ENCODE measurements at regions not wholly inside any gene's neighbourhood (a gene's known extent, or its start where the extent isn't known, plus 50 kb on each side); places are given as distances from the start of the nearest gene placed in this dataset.
"Not testable (repeated sequence)": the region's sequence is repeated elsewhere in the genome, so short reads cannot be mapped to it uniquely, and the experiment has no call there.

DNA sequence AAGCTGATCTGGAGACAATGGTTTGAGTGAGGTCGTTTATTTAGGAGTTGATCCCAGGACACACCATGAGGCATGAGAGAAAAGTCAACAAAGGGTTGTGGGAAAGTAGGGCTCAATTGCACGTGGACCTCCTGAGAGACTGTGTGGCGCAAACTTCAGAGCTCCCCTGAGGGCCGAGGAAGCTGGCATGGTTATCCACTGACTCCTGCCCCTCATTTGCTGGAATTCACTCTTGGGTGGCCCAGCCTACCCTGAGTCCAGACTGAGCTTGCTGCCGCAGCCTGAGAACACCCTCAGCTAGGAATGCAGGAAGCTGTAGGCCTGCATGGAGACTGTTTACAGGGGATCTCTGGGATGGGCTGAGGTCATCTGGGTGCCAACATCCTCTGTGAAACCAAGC, 301.0 kb downstream of the RWDD3 start:
- Histone ChIP-seq H3K79me2 (ENCODE audit: insufficient read depth) (no peaks in the 10 kb centered on the region), H3K36me3 (ENCODE audit: low read depth) (no peaks in the 10 kb centered on the region), H3K27me3 (replicated peaks; ENCODE audit: insufficient read depth) (no peaks in the 10 kb centered on the region), H3K4me2 (ENCODE audit: unreplicated experiment) (no peak overlapping the region), H3K4me3 (no peak overlapping the region), H2AFZ (no peak overlapping the region), H4K20me1 (ENCODE audit: insufficient read depth) (no peaks in the 10 kb centered on the region), H3K27ac (no peak overlapping the region), H3K4me1 (ENCODE audit: insufficient read depth) (no peaks in the 10 kb centered on the region), H3K9me3 (ENCODE audit: low read depth) (no peaks in the 10 kb centered on the region), H3K9me2 (ENCODE audit: insufficient read depth) (no peaks in the 10 kb centered on the region), H3F3A (ENCODE audit: insufficient read depth) (no peaks in the 10 kb centered on the region), H3K9ac (no peak overlapping the region)
- DNase-seq: no peak
- TF ChIP-seq EZH2 (IDR thresholded peaks at IDR 0.05; ENCODE audit: insufficient read depth, poor library complexity, severe bottlenecking) (no peak), EZH2phosphoT487 (IDR thresholded peaks at IDR 0.05; ENCODE audit: insufficient read depth, low read depth) (no peak)
- in situ Hi-C loops (cut with MboI): no loop called here
- WGBS, 2 experiments (ENCODE audit: low coverage in 1 of 2, low lambda C conversion rate in 2 of 2, missing lambda C conversion rate in 2 of 2): 18 to 20% methylated on average over 4 to 5 of the region's 5 CpGs

DNA sequence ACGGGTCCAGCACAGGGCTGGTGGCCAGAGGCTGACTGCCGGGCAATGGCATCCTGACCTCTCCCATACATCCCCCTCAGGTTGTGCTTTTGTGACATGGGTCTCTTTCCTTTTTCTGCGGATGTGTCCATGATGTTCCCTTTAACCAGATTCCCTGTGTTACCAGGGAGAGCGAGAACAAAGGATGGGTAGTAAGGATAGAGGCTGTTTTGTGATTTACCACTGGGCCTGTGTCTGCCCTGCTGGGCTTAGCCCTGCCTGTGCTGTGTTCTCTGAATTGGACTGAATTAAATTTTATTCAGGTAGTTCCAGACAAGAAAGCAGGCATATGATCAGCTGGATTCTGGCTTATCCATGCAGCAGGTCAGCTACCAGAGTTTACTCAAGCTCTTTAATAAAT, 301.6 kb downstream of the RWDD3 start:
- H3K27me3 ChIP-seq (replicated peaks; ENCODE audit: insufficient read depth): no peaks in the 10 kb centered on the region

GRCh38 chr1:95536501-95536900, 302.5 kb downstream of the RWDD3 start:
- 18 to 28% methylated on average over 5 of the region's 5 CpGs for WGBS, 2 experiments (ENCODE audit: low coverage in 1 of 2, low lambda C conversion rate in 2 of 2, missing lambda C conversion rate in 2 of 2)
- Histone ChIP-seq H3K36me3 (ENCODE audit: low read depth) (no peaks in the 10 kb centered on the region), H3F3A (ENCODE audit: insufficient read depth) (no peaks in the 10 kb centered on the region), H3K4me3 (no peak overlapping the region), H3K9ac (no peak overlapping the region), H3K4me1 (ENCODE audit: insufficient read depth) (no peaks in the 10 kb centered on the region), H3K9me2 (ENCODE audit: insufficient read depth) (no peaks in the 10 kb centered on the region), H3K9me3 (ENCODE audit: low read depth) (no peaks in the 10 kb centered on the region), H4K20me1 (ENCODE audit: insufficient read depth) (no peaks in the 10 kb centered on the region), H3K79me2 (ENCODE audit: insufficient read depth) (no peaks in the 10 kb centered on the region), H3K27ac (no peak overlapping the region), H3K27me3 (replicated peaks; ENCODE audit: insufficient read depth) (no peaks in the 10 kb centered on the region), H2AFZ (no peak overlapping the region), H3K4me2 (ENCODE audit: unreplicated experiment) (no peak overlapping the region)
- no peak for DNase-seq
- no peak for TF ChIP-seq EZH2 (IDR thresholded peaks at IDR 0.05; ENCODE audit: insufficient read depth, poor library complexity, severe bottlenecking)
- no peak for TF ChIP-seq EZH2phosphoT487 (IDR thresholded peaks at IDR 0.05; ENCODE audit: insufficient read depth, low read depth)
- in situ Hi-C loops (cut with MboI): no loop called here

More for the DNA sequence above, 301.6 kb downstream of the RWDD3 start:
- Histone ChIP-seq H3K9ac (no peak overlapping the region), H4K20me1 (ENCODE audit: insufficient read depth) (no peaks in the 10 kb centered on the region), H2AFZ (no peak overlapping the region), H3F3A (ENCODE audit: insufficient read depth) (no peaks in the 10 kb centered on the region), H3K79me2 (ENCODE audit: insufficient read depth) (no peaks in the 10 kb centered on the region), H3K36me3 (ENCODE audit: low read depth) (no peaks in the 10 kb centered on the region), H3K27ac (no peak overlapping the region), H3K4me3 (no peak overlapping the region), H3K9me3 (ENCODE audit: low read depth) (no peaks in the 10 kb centered on the region), H3K4me1 (ENCODE audit: insufficient read depth) (no peaks in the 10 kb centered on the region), H3K4me2 (ENCODE audit: unreplicated experiment) (no peak overlapping the region), H3K9me2 (ENCODE audit: insufficient read depth) (no peaks in the 10 kb centered on the region)
- WGBS, 2 experiments (ENCODE audit: low coverage in 1 of 2, low lambda C conversion rate in 2 of 2, missing lambda C conversion rate in 2 of 2): 32 to 38% methylated on average over 4 of the region's 4 CpGs
- in situ Hi-C loops (cut with MboI): no loop called here
- no peak for DNase-seq
- TF ChIP-seq EZH2phosphoT487 (IDR thresholded peaks at IDR 0.05; ENCODE audit: insufficient read depth, low read depth) (no peak), EZH2 (IDR thresholded peaks at IDR 0.05; ENCODE audit: insufficient read depth, poor library complexity, severe bottlenecking) (no peak)

- H3K27ac ChIP-seq: no peak overlapping the region
- WGBS, 2 experiments (ENCODE audit: low coverage in 1 of 2, low lambda C conversion rate in 2 of 2, missing lambda C conversion rate in 2 of 2): 9 to 11% methylated on average over 3 of the region's 3 CpGs
- no peak overlapping the region for H3K9ac ChIP-seq
- H3K36me3 ChIP-seq (ENCODE audit: low read depth): no peaks in the 10 kb centered on the region
- no peaks in the 10 kb centered on the region for H3K4me1 ChIP-seq (ENCODE audit: insufficient read depth)
- H3K9me2 ChIP-seq (ENCODE audit: insufficient read depth): no peaks in the 10 kb centered on the region
- no peaks in the 10 kb centered on the region for H3K79me2 ChIP-seq (ENCODE audit: insufficient read depth)
- H2AFZ ChIP-seq: no peak overlapping the region
- H3K27me3 ChIP-seq (replicated peaks; ENCODE audit: insufficient read depth): no peaks in the 10 kb centered on the region
- no peaks in the 10 kb centered on the region for H4K20me1 ChIP-seq (ENCODE audit: insufficient read depth)
- DNase-seq: no peak
- no peaks in the 10 kb centered on the region for H3K9me3 ChIP-seq (ENCODE audit: low read depth)
- no peak overlapping the region for H3K4me2 ChIP-seq (ENCODE audit: unreplicated experiment)
- TF ChIP-seq EZH2 (IDR thresholded peaks at IDR 0.05; ENCODE audit: insufficient read depth, poor library complexity, severe bottlenecking) (no peak), EZH2phosphoT487 (IDR thresholded peaks at IDR 0.05; ENCODE audit: insufficient read depth, low read depth) (no peak)
- no peaks in the 10 kb centered on the region for H3F3A ChIP-seq (ENCODE audit: insufficient read depth)
- in situ Hi-C loops (cut with MboI): no loop called here
- no peak overlapping the region for H3K4me3 ChIP-seq
Measured at GRCh38 chr1:95537176-95537575, 303.2 kb downstream of the RWDD3 start.

DNA sequence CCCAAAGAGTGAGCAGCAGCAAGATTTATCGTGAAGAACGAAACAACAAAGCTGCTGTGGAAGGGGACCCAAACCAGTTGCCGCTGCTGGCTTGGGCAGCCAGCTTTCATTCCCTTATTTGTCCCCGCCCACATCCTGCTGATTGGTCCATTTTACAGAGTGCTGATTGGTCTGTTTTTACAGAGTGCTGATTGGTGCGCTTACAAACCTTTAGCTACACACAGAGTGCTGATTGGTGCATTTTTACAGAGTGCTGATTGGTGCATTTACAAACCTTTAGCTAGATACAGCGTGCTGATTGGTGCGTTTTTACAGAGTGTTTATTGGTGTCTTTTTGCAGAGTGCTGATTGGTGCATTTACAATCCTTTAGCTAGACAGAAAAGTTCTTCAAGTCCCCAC, 304.2 kb downstream of the RWDD3 start:
- H3K36me3 ChIP-seq (ENCODE audit: low read depth); H3K9me3 ChIP-seq (ENCODE audit: low read depth); H3K4me1 ChIP-seq (ENCODE audit: insufficient read depth); H4K20me1 ChIP-seq (ENCODE audit: insufficient read depth); H3K27me3 ChIP-seq (replicated peaks; ENCODE audit: insufficient read depth); H3K79me2 ChIP-seq (ENCODE audit: insufficient read depth); H3K4me3 ChIP-seq; H3K4me2 ChIP-seq (ENCODE audit: unreplicated experiment); H3K9me2 ChIP-seq (ENCODE audit: insufficient read depth); H2AFZ ChIP-seq; in situ Hi-C loops (cut with MboI); H3K9ac ChIP-seq; H3K27ac ChIP-seq; DNase-seq; H3F3A ChIP-seq (ENCODE audit: insufficient read depth): not testable (repeated sequence)
- WGBS, 2 experiments (ENCODE audit: low coverage in 1 of 2, low lambda C conversion rate in 2 of 2, missing lambda C conversion rate in 2 of 2): 41 to 44% methylated on average over 7 of the region's 7 CpGs
